Keratinocyte (primary cell): ENCODE measurements at regions not wholly inside any gene's neighbourhood (a gene's known extent, or its start where the extent isn't known, plus 50 kb on each side); places are given as distances from the start of the nearest gene placed in this dataset.

Source experiments
- DNase-seq: peaks from one replicate; pipeline ENCODE4 v3.0.0-alpha.2; 2011; ENCODE audit warnings: low read depth, missing footprints, low spot score
- FAIRE-seq: peaks from 2 replicates; lab custom pipeline; 2011; peaks lifted over from hg19 to GRCh38; lab: Jason Lieb, UNC
- H2AFZ ChIP-seq: 2 replicates; pipeline ENCODE4 v1.6.0; 2012; ENCODE audit warnings: low read length, control low read depth, inconsistent platforms; ENCODE audit not compliant: control insufficient read depth
- H3K27ac ChIP-seq: 2 replicates; pipeline ENCODE4 v1.5.1; 2011; ENCODE audit warnings: low read length; ENCODE audit not compliant: control insufficient read depth, insufficient read depth
- H3K27me3 ChIP-seq: 3 replicates; pipeline ENCODE4 v1.6.0; 2011; ENCODE audit warnings: low read length; ENCODE audit not compliant: control insufficient read depth, insufficient read depth; ENCODE audit errors: extremely low read depth
- H3K36me3 ChIP-seq, 2 experiments: 2 replicates in 1 of 2; 3 replicates in 1 of 2; pipeline ENCODE4 v1.5.1; 2011; ENCODE audit warnings: low read length in 2 of 2, mild to moderate bottlenecking in 1 of 2; ENCODE audit not compliant: control insufficient read depth in 2 of 2, insufficient read depth in 2 of 2; ENCODE audit errors: extremely low read depth in 1 of 2
- H3K4me1 ChIP-seq: 3 replicates; pipeline ENCODE4 v1.5.1; 2011; ENCODE audit warnings: low read length; ENCODE audit not compliant: control insufficient read depth, insufficient read depth; ENCODE audit errors: extremely low read depth
- H3K4me2 ChIP-seq: 3 replicates; pipeline ENCODE4 v1.6.0; 2011; ENCODE audit warnings: low read depth, low read length; ENCODE audit not compliant: control insufficient read depth, insufficient read depth; ENCODE audit errors: extremely low read depth
- H3K4me3 ChIP-seq, 3 experiments: fragments of 200-600 bp in 1 of 3; sonication (generic) in 1 of 3; 2 replicates in 2 of 3; 3 replicates in 1 of 3; pipeline ENCODE4 v1.5.1; 2011 to 2016; ENCODE audit warnings: low read length in 3 of 3, mild to moderate bottlenecking in 3 of 3, control low read depth in 2 of 3, inconsistent platforms in 1 of 3, low read depth in 1 of 3, mixed read lengths in 1 of 3, mixed run types in 1 of 3, moderate library complexity in 1 of 3; ENCODE audit not compliant: control insufficient read depth in 2 of 3, insufficient read depth in 2 of 3; ENCODE audit errors: extremely low read depth in 1 of 3
- H3K79me2 ChIP-seq: 2 replicates; pipeline ENCODE4 v1.6.0; 2012; ENCODE audit warnings: low read length; ENCODE audit not compliant: control insufficient read depth, insufficient read depth
- H3K9ac ChIP-seq: 3 replicates; pipeline ENCODE4 v1.6.0; 2011; ENCODE audit warnings: low read length; ENCODE audit not compliant: control insufficient read depth, insufficient read depth; ENCODE audit errors: extremely low read depth
- H3K9me1 ChIP-seq: 3 replicates; pipeline ENCODE4 v1.6.0; 2011; ENCODE audit warnings: low read length; ENCODE audit not compliant: control insufficient read depth, insufficient read depth; ENCODE audit errors: extremely low read depth
- H3K9me3 ChIP-seq: 2 replicates; pipeline ENCODE4 v1.5.1; 2012; ENCODE audit warnings: low read depth, low read length; ENCODE audit not compliant: control insufficient read depth
- H4K20me1 ChIP-seq: 3 replicates; pipeline ENCODE4 v1.6.0; 2011; ENCODE audit warnings: low read length; ENCODE audit not compliant: control insufficient read depth, insufficient read depth; ENCODE audit errors: extremely low read depth
- CTCF ChIP-seq, 3 experiments: IDR thresholded peaks in 1 of 3; conservative IDR thresholded peaks in 1 of 3; optimal IDR thresholded peaks in 1 of 3; 2 replicates in 2 of 3; 3 replicates in 1 of 3; pipeline versions ENCODE3 to v1.5.1; 2011; ENCODE audit warnings: low read length in 3 of 3, mild to moderate bottlenecking in 3 of 3, moderate library complexity in 2 of 3, control low read depth in 1 of 3, inconsistent platforms in 1 of 3; ENCODE audit not compliant: insufficient read depth in 2 of 3; ENCODE audit errors: extremely low read depth in 1 of 3
- EZH2 ChIP-seq: IDR thresholded peaks from one replicate; pipeline ENCODE4 v1.6.1; 2012; ENCODE audit warnings: inconsistent platforms, mild to moderate bottlenecking, low read length, moderate library complexity
- dilution Hi-C: fragments of 300-500 bp; cut with MboI; formaldehyde crosslinking; loops from one replicate; pipeline ENCODE4 v1.7.0; 2020; ENCODE audit warnings: low sequenced_read_pairs; ENCODE audit not compliant: extremely low pct_ligation_motif_present

- Histone ChIP-seq H3K27me3 (no peaks in the 10 kb centered on the region), H4K20me1 (no peaks in the 10 kb centered on the region), H3K27ac (no peak overlapping the region), H3K9me3 (no peaks in the 10 kb centered on the region), H3K4me2 (no peak overlapping the region), H3K36me3 (no peaks in the 10 kb centered on the region), H3K9ac (no peak overlapping the region), H3K79me2 (no peaks in the 10 kb centered on the region), H3K4me1 (no peaks in the 10 kb centered on the region), H3K4me3 (no peak overlapping the region), H3K9me1 (no peaks in the 10 kb centered on the region), H2AFZ (no peak overlapping the region)
- TF ChIP-seq EZH2 (no peak), CTCF (optimal IDR thresholded peaks at IDR 0.05 in 1 of 3, IDR thresholded peaks at IDR 0.05 in 1 of 3, conservative IDR thresholded peaks at IDR 0.05 in 1 of 3; ENCODE audit: extremely low read depth in 1 of 3, insufficient read depth in 2 of 3, low read length in 3 of 3) (no peak)
- dilution Hi-C loops, result no loop called here
- no peak for FAIRE-seq
- no peak for DNase-seq
Measured at GRCh38 chr14:25252793-25253192, 202.8 kb upstream of the STXBP6 start.

- FAIRE-seq, result no peak
- H3K27me3 ChIP-seq, result no peaks in the 10 kb centered on the region
- H3K4me1 ChIP-seq, result no peaks in the 10 kb centered on the region
- H3K79me2 ChIP-seq, result no peaks in the 10 kb centered on the region
- H3K9me1 ChIP-seq, result no peaks in the 10 kb centered on the region
- no peak overlapping the region for H2AFZ ChIP-seq
- no peaks in the 10 kb centered on the region for H4K20me1 ChIP-seq
- no peak overlapping the region for H3K9ac ChIP-seq
- no peak for TF ChIP-seq CTCF (optimal IDR thresholded peaks at IDR 0.05 in 1 of 3, IDR thresholded peaks at IDR 0.05 in 1 of 3, conservative IDR thresholded peaks at IDR 0.05 in 1 of 3; ENCODE audit: extremely low read depth in 1 of 3, insufficient read depth in 2 of 3, low read length in 3 of 3)
- TF ChIP-seq EZH2, result no peak
- no peak overlapping the region for H3K4me2 ChIP-seq
- no peak for DNase-seq
- dilution Hi-C loops, result no loop called here
- H3K36me3 ChIP-seq, result no peaks in the 10 kb centered on the region
- H3K9me3 ChIP-seq, result no peaks in the 10 kb centered on the region
- H3K4me3 ChIP-seq, result no peak overlapping the region
- no peak overlapping the region for H3K27ac ChIP-seq
Measured at GRCh38 chr14:25250516-25250915, 200.6 kb upstream of the STXBP6 start.
